ENCODE measurements at regions not wholly inside any gene's neighbourhood (a gene's known extent, or its start where the extent isn't known, plus 50 kb on each side); places are given as distances from the start of the nearest gene placed in this dataset.

- Histone ChIP-seq H3K27me3 (no peaks in the 10 kb centered on the region), H3K9me3 (no peaks in the 10 kb centered on the region), H3K4me3 (no peak overlapping the region), H3K4me1 (no peaks in the 10 kb centered on the region), H3K9ac (ENCODE audit: low read depth in 2 of 2, low read length in 2 of 2) (no peak overlapping the region), H3K27ac (no peak overlapping the region), H3K36me3 (no peaks in the 10 kb centered on the region)
- TF ChIP-seq CTCF (IDR thresholded peaks at IDR 0.05), result no peak
- intact Hi-C loops (cut with DNase I), result no loop called here
- no peak for DNase-seq
Measured at GRCh38 chr6:150510576-150510975, 89.1 kb upstream of the PLEKHG1 start.

GRCh38 chr6:150511313-150511712, 88.4 kb upstream of the PLEKHG1 start:
- H3K36me3 ChIP-seq, result no peaks in the 10 kb centered on the region
- no peak overlapping the region for H3K27ac ChIP-seq
- TF ChIP-seq CTCF (IDR thresholded peaks at IDR 0.05), result no peak
- DNase-seq, result no peak
- no peaks in the 10 kb centered on the region for H3K27me3 ChIP-seq
- intact Hi-C loops (cut with DNase I), result no loop called here
- H3K9ac ChIP-seq (ENCODE audit: low read depth in 2 of 2, low read length in 2 of 2), result no peak overlapping the region
- no peaks in the 10 kb centered on the region for H3K9me3 ChIP-seq
- no peak overlapping the region for H3K4me3 ChIP-seq
- no peaks in the 10 kb centered on the region for H3K4me1 ChIP-seq

GRCh38 chr6:150514806-150515380, 84.8 kb upstream of the PLEKHG1 start:
- no peak for DNase-seq
- H3K4me1 ChIP-seq, result no peaks in the 10 kb centered on the region
- no peak for TF ChIP-seq CTCF (IDR thresholded peaks at IDR 0.05)
- intact Hi-C loops (cut with DNase I), result no loop called here
- no peaks in the 10 kb centered on the region for H3K36me3 ChIP-seq
- no peaks in the 10 kb centered on the region for H3K27me3 ChIP-seq
- no peaks in the 10 kb centered on the region for H3K9me3 ChIP-seq
- no peak overlapping the region for H3K9ac ChIP-seq (ENCODE audit: low read depth in 2 of 2, low read length in 2 of 2)
- no peak overlapping the region for H3K27ac ChIP-seq
- no peak overlapping the region for H3K4me3 ChIP-seq

GRCh38 chr6:150516199-150516598, 83.5 kb upstream of the PLEKHG1 start:
- Histone ChIP-seq H3K27me3 (no peaks in the 10 kb centered on the region), H3K9me3 (no peaks in the 10 kb centered on the region), H3K27ac (no peak overlapping the region), H3K4me1 (no peaks in the 10 kb centered on the region), H3K36me3 (no peaks in the 10 kb centered on the region), H3K4me3 (no peak overlapping the region), H3K9ac (ENCODE audit: low read depth in 2 of 2, low read length in 2 of 2) (no peak overlapping the region)
- DNase-seq, result no peak
- intact Hi-C loops (cut with DNase I), result no loop called here
- TF ChIP-seq CTCF (IDR thresholded peaks at IDR 0.05), result no peak

- no peaks in the 10 kb centered on the region for H3K9me3 ChIP-seq
- H3K4me3 ChIP-seq, result no peak overlapping the region
- no peak overlapping the region for H3K9ac ChIP-seq (ENCODE audit: low read depth in 2 of 2, low read length in 2 of 2)
- TF ChIP-seq CTCF (IDR thresholded peaks at IDR 0.05), result no peak
- intact Hi-C loops (cut with DNase I), result no loop called here
- no peak for DNase-seq
- H3K36me3 ChIP-seq, result no peaks in the 10 kb centered on the region
- H3K27me3 ChIP-seq, result no peaks in the 10 kb centered on the region
- H3K4me1 ChIP-seq, result no peaks in the 10 kb centered on the region
- H3K27ac ChIP-seq, result no peak overlapping the region
Measured at GRCh38 chr6:150517175-150517574, 82.5 kb upstream of the PLEKHG1 start.
